T-helper 1 cell treated with Interleukin-12 subunit alpha and Interleukin-12 subunit beta and Interleukin-4 antibody, amounts not matched to agents 30 μg/mL and 1 μg/mL, for 36 hours (primary cell): ENCODE measurements at regions not wholly inside any gene's neighbourhood (a gene's known extent, or its start where the extent isn't known, plus 50 kb on each side); places are given as distances from the start of the nearest gene placed in this dataset.

Source experiments
- H3K27ac Mint-ChIP-seq: one replicate; pipeline ENCODE4 v1.8.0; 2021; ENCODE audit warnings: mild to moderate bottlenecking, mixed read lengths
- H3K27me3 Mint-ChIP-seq: one replicate; pipeline ENCODE4 v1.8.0; 2021; ENCODE audit warnings: low read depth, mixed read lengths
- H3K36me3 Mint-ChIP-seq: one replicate; pipeline ENCODE4 v1.8.0; 2021; ENCODE audit warnings: low read depth, mixed read lengths
- H3K4me1 Mint-ChIP-seq: one replicate; pipeline ENCODE4 v1.8.0; 2021; ENCODE audit warnings: low read depth, mixed read lengths
- H3K4me3 Mint-ChIP-seq: one replicate; pipeline ENCODE4 v1.8.0; 2021; ENCODE audit warnings: mild to moderate bottlenecking, moderate library complexity, mixed read lengths
- H3K9me3 Mint-ChIP-seq: one replicate; pipeline ENCODE4 v1.8.0; 2021; ENCODE audit warnings: mixed read lengths

- Mint-ChIP-seq H3K4me3 (no peak overlapping the region), H3K27ac (no peak overlapping the region), H3K9me3 (peaks cover 11% of the 10 kb centered on the region), H3K27me3 (no peaks in the 10 kb centered on the region), H3K4me1 (no peaks in the 10 kb centered on the region), H3K36me3 (no peaks in the 10 kb centered on the region)
Measured at GRCh38 chr6:19279273-19279684, 557.9 kb upstream of the ID4 start.

DNA sequence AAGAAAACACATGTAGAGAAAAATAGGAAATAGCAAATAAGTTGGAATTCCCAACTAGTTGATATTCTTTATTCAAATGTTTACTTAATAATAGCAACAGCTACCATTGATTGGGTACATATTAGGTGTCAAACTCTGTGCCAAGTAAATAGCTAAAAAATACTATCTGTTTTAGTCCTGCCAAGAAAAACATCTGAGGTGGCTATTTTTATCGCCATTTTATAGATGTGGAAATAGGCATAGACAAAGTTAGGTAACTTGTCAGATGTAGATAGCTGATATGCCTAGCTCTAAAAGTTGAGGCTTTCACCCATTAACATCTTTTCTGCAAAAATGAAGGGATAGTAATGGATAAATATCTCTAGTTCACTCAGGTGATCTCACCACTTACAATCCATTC lies 549.2 kb upstream of the ID4 start:
- Mint-ChIP-seq H3K27ac (no peak overlapping the region), H3K36me3 (no peaks in the 10 kb centered on the region), H3K4me1 (no peaks in the 10 kb centered on the region), H3K4me3 (no peak overlapping the region), H3K9me3 (peaks cover 5% of the 10 kb centered on the region), H3K27me3 (no peaks in the 10 kb centered on the region)

GRCh38 chr6:19289457-19289856 lies 547.7 kb upstream of the ID4 start:
- H3K4me1 Mint-ChIP-seq, result no peaks in the 10 kb centered on the region
- H3K27ac Mint-ChIP-seq, result no peak overlapping the region
- H3K4me3 Mint-ChIP-seq, result no peak overlapping the region
- no peaks in the 10 kb centered on the region for H3K36me3 Mint-ChIP-seq
- peaks cover 5% of the 10 kb centered on the region for H3K9me3 Mint-ChIP-seq
- no peaks in the 10 kb centered on the region for H3K27me3 Mint-ChIP-seq

GRCh38 chr6:19297880-19298279 lies 539.3 kb upstream of the ID4 start:
- Mint-ChIP-seq H3K27ac (no peak overlapping the region), H3K4me3 (no peak overlapping the region), H3K27me3 (no peaks in the 10 kb centered on the region), H3K4me1 (no peaks in the 10 kb centered on the region), H3K9me3 (peaks cover 9% of the 10 kb centered on the region), H3K36me3 (no peaks in the 10 kb centered on the region)

DNA sequence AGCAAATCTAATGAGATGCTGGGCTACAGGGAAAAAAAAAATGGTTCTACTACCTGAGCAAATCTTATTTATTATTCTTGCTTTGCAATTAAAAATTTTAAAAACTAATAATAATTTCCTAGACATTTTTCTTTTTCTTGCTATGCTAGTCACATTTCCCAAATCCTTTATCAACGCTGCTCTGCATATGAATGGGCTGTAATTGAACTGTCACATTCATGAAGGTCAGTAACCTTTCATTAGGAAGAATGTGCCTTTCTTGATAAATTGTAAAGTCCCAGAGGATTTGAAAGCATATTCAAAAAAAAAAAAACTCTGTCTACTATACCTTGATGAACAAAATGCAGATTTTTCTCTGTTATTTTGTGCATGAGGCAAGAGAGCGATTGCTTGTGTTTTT lies 538.7 kb upstream of the ID4 start:
- no peaks in the 10 kb centered on the region for H3K27me3 Mint-ChIP-seq
- H3K4me1 Mint-ChIP-seq, result no peaks in the 10 kb centered on the region
- no peak overlapping the region for H3K27ac Mint-ChIP-seq
- no peaks in the 10 kb centered on the region for H3K36me3 Mint-ChIP-seq
- H3K4me3 Mint-ChIP-seq, result no peak overlapping the region
- H3K9me3 Mint-ChIP-seq, result peaks cover 9% of the 10 kb centered on the region

- no peaks in the 10 kb centered on the region for H3K27me3 Mint-ChIP-seq
- no peaks in the 10 kb centered on the region for H3K36me3 Mint-ChIP-seq
- no peaks in the 10 kb centered on the region for H3K4me1 Mint-ChIP-seq
- H3K4me3 Mint-ChIP-seq, result no peak overlapping the region
- peaks cover 9% of the 10 kb centered on the region for H3K9me3 Mint-ChIP-seq
- H3K27ac Mint-ChIP-seq, result no peak overlapping the region
Measured at GRCh38 chr6:19299129-19299528, 538.0 kb upstream of the ID4 start.

- no peaks in the 10 kb centered on the region for H3K4me1 Mint-ChIP-seq
Measured at GRCh38 chr6:19301980-19302379, 535.2 kb upstream of the ID4 start.

DNA sequence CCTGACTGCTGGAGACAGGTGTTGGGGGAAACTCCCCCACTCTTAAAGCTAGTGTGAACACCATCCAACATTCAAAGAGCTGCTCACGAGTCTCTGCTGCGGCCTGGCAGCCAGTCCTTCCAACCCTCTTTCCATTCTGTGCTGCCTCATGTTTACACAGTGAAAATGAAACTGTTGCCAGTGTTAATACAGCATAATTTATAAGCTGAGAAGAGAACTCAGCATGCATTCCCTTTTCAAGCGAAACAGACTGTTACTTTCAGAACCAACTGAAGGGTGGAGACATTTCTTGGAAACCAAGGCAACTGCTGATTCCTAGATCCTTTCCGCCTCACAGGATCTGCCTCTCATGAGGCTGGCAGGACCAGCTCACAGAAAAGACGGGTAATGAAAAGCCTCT lies 533.8 kb upstream of the ID4 start:
- no peaks in the 10 kb centered on the region for H3K27me3 Mint-ChIP-seq
- no peak overlapping the region for H3K27ac Mint-ChIP-seq
- no peaks in the 10 kb centered on the region for H3K36me3 Mint-ChIP-seq
- H3K4me3 Mint-ChIP-seq, result no peak overlapping the region
- H3K4me1 Mint-ChIP-seq, result no peaks in the 10 kb centered on the region
- H3K9me3 Mint-ChIP-seq, result peaks cover 4% of the 10 kb centered on the region

More at GRCh38 chr6:19301980-19302379, 535.2 kb upstream of the ID4 start:
- Mint-ChIP-seq H3K36me3 (no peaks in the 10 kb centered on the region), H3K9me3 (peaks cover 4% of the 10 kb centered on the region), H3K27ac (no peak overlapping the region), H3K4me3 (no peak overlapping the region), H3K27me3 (no peaks in the 10 kb centered on the region)

DNA sequence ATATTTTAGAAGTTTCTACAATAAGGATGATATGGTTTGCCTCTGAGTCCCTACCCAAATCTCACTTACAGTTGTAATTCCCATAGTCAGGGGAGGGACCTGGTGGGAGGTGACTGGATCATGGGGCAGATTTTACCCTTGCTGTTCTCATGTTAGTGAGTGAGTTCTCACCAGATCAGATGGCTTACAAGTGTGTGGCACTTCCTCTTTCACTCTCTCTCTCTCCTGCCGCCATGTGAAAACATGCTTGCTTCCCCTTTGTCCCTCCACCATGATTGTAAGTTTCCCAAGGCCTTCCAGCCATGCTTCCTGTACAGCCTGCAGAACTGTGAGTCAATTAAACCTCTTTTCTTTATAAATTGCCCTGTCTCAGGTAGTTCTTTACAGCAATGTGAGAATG lies 527.5 kb upstream of the ID4 start:
- Mint-ChIP-seq H3K27ac (no peak overlapping the region), H3K4me3 (no peak overlapping the region), H3K9me3 (peaks cover 32% of the 10 kb centered on the region), H3K4me1 (no peaks in the 10 kb centered on the region), H3K36me3 (no peaks in the 10 kb centered on the region), H3K27me3 (no peaks in the 10 kb centered on the region)

GRCh38 chr6:19311786-19312185 lies 525.4 kb upstream of the ID4 start:
- no peaks in the 10 kb centered on the region for H3K27me3 Mint-ChIP-seq
- H3K9me3 Mint-ChIP-seq, result peaks cover 34% of the 10 kb centered on the region
- no peak overlapping the region for H3K27ac Mint-ChIP-seq
- no peaks in the 10 kb centered on the region for H3K4me1 Mint-ChIP-seq
- H3K4me3 Mint-ChIP-seq, result no peak overlapping the region
- H3K36me3 Mint-ChIP-seq, result no peaks in the 10 kb centered on the region

DNA sequence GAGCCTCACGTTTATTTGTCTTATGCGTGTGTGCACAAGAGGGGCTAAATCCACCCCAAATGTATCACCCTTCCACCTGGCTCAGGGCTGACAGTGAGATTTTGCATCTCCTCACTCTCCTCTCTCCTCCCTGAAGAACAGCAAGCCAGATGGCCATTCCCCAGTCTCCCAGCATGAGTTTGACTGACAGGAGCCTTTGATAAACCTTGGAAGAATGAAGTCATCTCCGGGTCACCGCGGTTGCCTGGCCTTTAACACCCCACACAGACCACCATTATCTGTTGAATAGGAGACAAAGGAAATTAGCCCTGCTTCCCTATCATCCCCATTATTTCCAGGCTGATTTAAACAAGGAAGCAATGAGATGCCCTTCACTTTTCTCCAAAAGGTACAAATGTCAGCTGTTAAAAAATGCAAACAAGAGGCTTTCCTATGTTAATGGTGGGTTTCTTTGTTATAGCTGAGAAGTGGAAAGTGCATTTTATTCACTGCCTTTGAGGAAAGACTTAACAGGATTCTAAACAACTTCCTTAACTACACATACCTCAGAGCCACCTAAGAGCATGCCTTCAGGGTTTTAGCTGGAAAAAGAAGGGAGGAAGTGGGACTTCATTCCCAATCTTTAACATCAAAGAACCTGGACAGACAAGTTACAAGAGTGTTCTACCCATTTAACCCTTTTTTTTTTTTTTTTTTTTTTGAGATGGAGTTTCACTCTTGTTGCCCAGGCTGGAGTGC lies 524.8 kb upstream of the ID4 start:
- no peaks in the 10 kb centered on the region for H3K36me3 Mint-ChIP-seq
- H3K27ac Mint-ChIP-seq, result no peak overlapping the region
- no peaks in the 10 kb centered on the region for H3K27me3 Mint-ChIP-seq
- H3K4me1 Mint-ChIP-seq, result no peaks in the 10 kb centered on the region
- peaks cover 34% of the 10 kb centered on the region for H3K9me3 Mint-ChIP-seq
- H3K4me3 Mint-ChIP-seq, result no peak overlapping the region

DNA sequence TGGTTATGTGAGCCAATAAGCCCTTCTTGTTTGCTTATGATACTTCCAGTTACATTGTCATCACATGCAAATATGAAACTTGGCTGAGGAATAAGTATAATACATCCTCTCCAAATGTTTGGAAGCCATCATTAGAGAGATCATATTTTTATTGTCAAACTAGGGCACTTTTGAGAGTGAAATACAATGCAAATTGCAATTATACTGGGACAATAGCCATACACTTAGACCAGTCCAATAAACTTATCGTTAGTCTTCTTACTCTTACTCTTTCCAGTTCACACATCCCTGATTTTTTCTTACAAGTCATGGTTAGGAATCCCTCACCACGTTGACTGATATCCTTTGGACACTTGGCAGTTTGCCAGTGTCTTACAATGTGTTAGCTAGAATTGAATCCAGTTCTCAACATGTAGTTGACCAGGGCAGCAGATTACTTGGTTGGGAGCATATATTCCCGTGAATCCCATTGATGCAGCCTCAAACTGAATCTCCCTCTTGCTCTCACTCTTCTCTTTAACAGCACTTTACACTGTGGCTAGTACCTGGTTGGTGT lies 519.7 kb upstream of the ID4 start:
- H3K27me3 Mint-ChIP-seq, result no peaks in the 10 kb centered on the region
- H3K4me1 Mint-ChIP-seq, result no peaks in the 10 kb centered on the region
- H3K36me3 Mint-ChIP-seq, result no peaks in the 10 kb centered on the region
- peaks cover 19% of the 10 kb centered on the region for H3K9me3 Mint-ChIP-seq
- H3K4me3 Mint-ChIP-seq, result no peak overlapping the region
- no peak overlapping the region for H3K27ac Mint-ChIP-seq

DNA sequence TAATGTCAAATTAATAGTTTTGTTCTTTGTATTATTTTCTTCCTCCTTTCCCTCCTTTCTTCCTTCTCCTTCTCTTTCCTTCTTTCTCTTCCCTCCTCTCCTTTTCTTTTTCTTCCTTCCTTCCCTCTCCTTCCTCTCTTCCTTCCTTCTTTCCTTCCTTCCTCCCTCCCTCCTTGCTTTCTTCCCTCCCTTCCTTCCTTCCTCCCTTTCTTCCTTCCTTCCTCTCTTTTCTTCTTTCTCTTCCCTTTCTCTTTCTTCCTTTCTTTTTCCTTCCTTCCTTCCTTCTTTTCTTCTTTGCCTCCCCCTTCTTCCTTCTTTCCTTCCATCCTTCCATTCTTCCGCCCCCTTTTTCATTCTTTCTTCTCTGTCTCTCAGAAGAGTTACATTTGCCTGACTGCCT lies 518.2 kb upstream of the ID4 start:
- Mint-ChIP-seq H3K4me3 (no peak overlapping the region), H3K9me3 (peaks cover 16% of the 10 kb centered on the region), H3K4me1 (no peaks in the 10 kb centered on the region), H3K27ac (no peak overlapping the region), H3K27me3 (no peaks in the 10 kb centered on the region), H3K36me3 (no peaks in the 10 kb centered on the region)

DNA sequence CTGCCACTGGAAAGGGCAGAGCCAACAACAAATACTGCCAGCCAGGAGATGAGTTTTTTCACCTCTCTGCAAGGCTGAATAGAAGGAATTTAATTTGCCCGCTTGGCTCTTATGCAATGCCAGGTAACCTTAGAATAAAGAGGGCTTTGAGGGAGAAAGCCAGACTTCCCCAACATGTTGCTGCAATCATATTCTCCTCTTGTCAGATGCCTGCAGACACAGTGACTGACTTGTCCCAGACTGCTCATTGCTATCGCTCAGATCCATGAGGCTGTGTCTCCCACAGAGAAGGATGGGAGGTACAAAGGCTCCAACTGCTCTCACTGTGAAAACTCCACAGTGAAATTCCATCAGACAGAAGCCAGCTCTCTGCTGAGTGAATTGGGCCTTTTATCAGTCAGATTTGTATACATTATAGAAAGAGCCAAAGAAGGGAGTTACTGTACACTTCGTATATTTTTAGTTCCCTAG lies 517.0 kb upstream of the ID4 start:
- Mint-ChIP-seq H3K36me3 (no peaks in the 10 kb centered on the region), H3K27ac (no peak overlapping the region), H3K9me3 (peaks cover 8% of the 10 kb centered on the region)

DNA sequence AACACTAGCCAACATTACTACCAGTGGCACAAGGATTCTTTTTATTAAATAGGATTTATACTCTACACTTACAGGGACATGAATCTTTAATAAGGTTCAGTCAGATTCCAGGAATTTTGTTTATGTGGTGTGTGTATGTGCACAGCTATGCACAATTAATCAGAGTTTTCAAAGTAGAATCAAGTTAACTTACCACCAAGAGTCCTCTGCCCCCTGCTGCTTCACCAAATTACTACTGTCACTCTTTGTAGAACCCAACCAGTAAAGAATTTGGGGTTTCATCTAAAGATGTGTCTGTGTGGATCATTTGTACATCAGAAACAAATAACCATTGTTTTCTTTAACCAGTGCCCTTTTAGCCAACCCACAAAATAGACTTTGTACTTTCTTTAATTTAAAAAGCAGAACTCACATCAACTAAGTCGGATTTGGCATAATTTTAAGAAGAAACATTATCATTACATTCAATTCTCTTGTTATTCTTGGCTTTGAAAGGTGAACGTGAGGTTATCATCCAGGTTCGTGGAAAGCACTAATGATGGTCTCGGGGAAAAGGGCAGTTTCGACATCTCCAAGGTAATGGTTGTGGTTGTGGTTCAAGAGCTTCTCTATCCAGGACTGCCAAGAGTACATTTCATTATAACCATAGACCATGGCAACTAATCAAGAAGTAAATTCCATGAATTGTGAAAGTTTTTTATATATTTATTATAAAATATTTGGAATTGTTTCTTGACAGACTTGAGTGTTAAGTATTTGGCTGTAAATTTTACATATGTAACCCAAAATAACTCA lies 514.3 kb upstream of the ID4 start:
- Mint-ChIP-seq H3K9me3 (peaks cover 8% of the 10 kb centered on the region), H3K27me3 (no peaks in the 10 kb centered on the region), H3K4me3 (no peak overlapping the region), H3K36me3 (no peaks in the 10 kb centered on the region), H3K27ac (no peak overlapping the region), H3K4me1 (no peaks in the 10 kb centered on the region)

More for the DNA sequence above, 517.0 kb upstream of the ID4 start:
- no peaks in the 10 kb centered on the region for H3K4me1 Mint-ChIP-seq
- H3K4me3 Mint-ChIP-seq, result no peak overlapping the region
- H3K27me3 Mint-ChIP-seq, result no peaks in the 10 kb centered on the region
